ENCODE measurements at regions not wholly inside any gene's neighbourhood (a gene's known extent, or its start where the extent isn't known, plus 50 kb on each side); places are given as distances from the start of the nearest gene placed in this dataset.

DNA sequence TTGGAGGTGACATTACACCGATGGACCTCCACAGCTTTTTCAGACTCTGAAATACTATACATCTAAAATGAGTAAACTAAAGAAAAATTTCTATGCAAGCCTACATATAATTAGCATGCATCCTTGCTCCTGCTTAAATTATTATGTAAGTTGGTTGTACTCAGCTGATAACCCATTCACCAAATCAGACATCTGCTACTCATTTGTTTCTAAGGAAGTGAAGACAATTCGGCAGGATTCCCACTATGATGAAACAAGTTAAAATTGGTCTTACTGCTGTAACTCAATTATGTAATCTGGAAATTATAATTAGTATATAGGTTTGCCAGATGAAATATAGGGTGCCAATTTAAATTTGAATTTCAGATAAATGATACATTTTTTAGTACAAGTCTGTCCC, 59.5 kb upstream of the FGF13 start:
- no peak for TF ChIP-seq CTCF (IDR thresholded peaks at IDR 0.05)
- no peak for TF ChIP-seq POLR2A (IDR thresholded peaks at IDR 0.05)
